ENCODE measurements at regions not wholly inside any gene's neighbourhood (a gene's known extent, or its start where the extent isn't known, plus 50 kb on each side); places are given as distances from the start of the nearest gene placed in this dataset.
"Not testable (repeated sequence)": the region's sequence is repeated elsewhere in the genome, so short reads cannot be mapped to it uniquely, and the experiment has no call there.

- DNase-seq; in situ Hi-C loops (cut with MboI; ENCODE audit: low pct_ligation_motif_present in 1 of 4, low pct_unique_long_range_greater_than_20kb in 1 of 4, low sequenced_read_pairs in 3 of 4); H3K4me3 ChIP-seq; H3K27ac ChIP-seq; H3K36me3 ChIP-seq; H3K27me3 ChIP-seq; H3K9me3 ChIP-seq; intact Hi-C loops (cut with DNase I; ENCODE audit: low total_unique reads); H3K4me1 ChIP-seq: not testable (repeated sequence)
- WGBS, 2 donors (ENCODE audit: low coverage in 1 of 2) = 50% methylated on average over 2 of the region's 4 CpGs; no CpG with 5 or more reads in 1 of the 2 donors
Measured at GRCh38 chr16:16613212-16613611, 234.3 kb downstream of the NPIPA7 start.

- DNase-seq; H3K27me3 ChIP-seq; H3K27ac ChIP-seq; H3K9me3 ChIP-seq; H3K36me3 ChIP-seq; H3K4me1 ChIP-seq; H3K4me3 ChIP-seq; in situ Hi-C loops (cut with MboI; ENCODE audit: low pct_ligation_motif_present in 1 of 4, low pct_unique_long_range_greater_than_20kb in 1 of 4, low sequenced_read_pairs in 3 of 4); intact Hi-C loops (cut with DNase I; ENCODE audit: low total_unique reads): not testable (repeated sequence)
- WGBS, 2 donors (ENCODE audit: low coverage in 1 of 2) = 65% methylated on average over 6 of the region's 6 CpGs; no CpG with 5 or more reads in 1 of the 2 donors
Measured at GRCh38 chr16:16614484-16614883, 235.5 kb downstream of the NPIPA7 start.

- H3K27me3 ChIP-seq; DNase-seq; H3K9me3 ChIP-seq; H3K36me3 ChIP-seq; H3K27ac ChIP-seq; H3K4me3 ChIP-seq; in situ Hi-C loops (cut with MboI; ENCODE audit: low pct_ligation_motif_present in 1 of 4, low pct_unique_long_range_greater_than_20kb in 1 of 4, low sequenced_read_pairs in 3 of 4); H3K4me1 ChIP-seq; intact Hi-C loops (cut with DNase I; ENCODE audit: low total_unique reads): not testable (repeated sequence)
- 90% methylated on average over 11 of the region's 33 CpGs; no CpG with 5 or more reads in 1 of the 2 donors for WGBS, 2 donors (ENCODE audit: low coverage in 1 of 2)
Measured at GRCh38 chr16:16618963-16619465, 240.1 kb downstream of the NPIPA7 start.

GRCh38 chr16:16624367-16624766 is 245.4 kb downstream of the NPIPA7 start:
- H3K4me1 ChIP-seq; in situ Hi-C loops (cut with MboI; ENCODE audit: low pct_ligation_motif_present in 1 of 4, low pct_unique_long_range_greater_than_20kb in 1 of 4, low sequenced_read_pairs in 3 of 4); H3K9me3 ChIP-seq; DNase-seq; H3K36me3 ChIP-seq; H3K27ac ChIP-seq; H3K27me3 ChIP-seq; intact Hi-C loops (cut with DNase I; ENCODE audit: low total_unique reads); H3K4me3 ChIP-seq: not testable (repeated sequence)
- WGBS, 2 donors (ENCODE audit: low coverage in 1 of 2) = 51 to 63% methylated on average over 1 to 3 of the region's 3 CpGs

- H3K9me3 ChIP-seq; H3K4me3 ChIP-seq; H3K4me1 ChIP-seq; intact Hi-C loops (cut with DNase I; ENCODE audit: low total_unique reads); in situ Hi-C loops (cut with MboI; ENCODE audit: low pct_ligation_motif_present in 1 of 4, low pct_unique_long_range_greater_than_20kb in 1 of 4, low sequenced_read_pairs in 3 of 4); H3K36me3 ChIP-seq; H3K27me3 ChIP-seq; DNase-seq; H3K27ac ChIP-seq: not testable (repeated sequence)
- 78% methylated on average over 1 of the region's 2 CpGs; no CpG with 5 or more reads in 1 of the 2 donors for WGBS, 2 donors (ENCODE audit: low coverage in 1 of 2)
Measured at GRCh38 chr16:16625140-16625539, 246.2 kb downstream of the NPIPA7 start.

GRCh38 chr16:16627865-16628264 is 248.9 kb downstream of the NPIPA7 start:
- H3K27me3 ChIP-seq; intact Hi-C loops (cut with DNase I; ENCODE audit: low total_unique reads); in situ Hi-C loops (cut with MboI; ENCODE audit: low pct_ligation_motif_present in 1 of 4, low pct_unique_long_range_greater_than_20kb in 1 of 4, low sequenced_read_pairs in 3 of 4); H3K4me1 ChIP-seq; H3K9me3 ChIP-seq; H3K36me3 ChIP-seq; H3K27ac ChIP-seq; H3K4me3 ChIP-seq; DNase-seq: not testable (repeated sequence)
- WGBS, 2 donors (ENCODE audit: low coverage in 1 of 2) = 80 to 87% methylated on average over 3 to 6 of the region's 6 CpGs

GRCh38 chr16:16638231-16638630 is 259.3 kb downstream of the NPIPA7 start:
- H3K4me3 ChIP-seq; H3K4me1 ChIP-seq; in situ Hi-C loops (cut with MboI; ENCODE audit: low pct_ligation_motif_present in 1 of 4, low pct_unique_long_range_greater_than_20kb in 1 of 4, low sequenced_read_pairs in 3 of 4); DNase-seq; intact Hi-C loops (cut with DNase I; ENCODE audit: low total_unique reads); H3K9me3 ChIP-seq; H3K27ac ChIP-seq; H3K36me3 ChIP-seq; H3K27me3 ChIP-seq: not testable (repeated sequence)
- WGBS, 2 donors (ENCODE audit: low coverage in 1 of 2) = 10 to 50% methylated on average over 2 to 7 of the region's 7 CpGs

- WGBS, 2 donors (ENCODE audit: low coverage in 1 of 2) = no CpG with 5 or more reads among the region's 3 CpGs
- H3K27ac ChIP-seq; H3K27me3 ChIP-seq; intact Hi-C loops (cut with DNase I; ENCODE audit: low total_unique reads); H3K4me3 ChIP-seq; H3K4me1 ChIP-seq; H3K36me3 ChIP-seq; H3K9me3 ChIP-seq; DNase-seq; in situ Hi-C loops (cut with MboI; ENCODE audit: low pct_ligation_motif_present in 1 of 4, low pct_unique_long_range_greater_than_20kb in 1 of 4, low sequenced_read_pairs in 3 of 4): not testable (repeated sequence)
Measured at GRCh38 chr16:16638714-16639113, 259.8 kb downstream of the NPIPA7 start.

GRCh38 chr16:16643828-16644227 is 264.9 kb downstream of the NPIPA7 start:
- intact Hi-C loops (cut with DNase I; ENCODE audit: low total_unique reads); DNase-seq; H3K4me1 ChIP-seq; H3K27ac ChIP-seq; H3K4me3 ChIP-seq; H3K27me3 ChIP-seq; in situ Hi-C loops (cut with MboI; ENCODE audit: low pct_ligation_motif_present in 1 of 4, low pct_unique_long_range_greater_than_20kb in 1 of 4, low sequenced_read_pairs in 3 of 4); H3K36me3 ChIP-seq; H3K9me3 ChIP-seq: not testable (repeated sequence)
- WGBS, 2 donors (ENCODE audit: low coverage in 1 of 2) = 43 to 67% methylated on average over 1 of the region's 1 CpG

- H3K9me3 ChIP-seq; H3K27me3 ChIP-seq; H3K36me3 ChIP-seq; intact Hi-C loops (cut with DNase I; ENCODE audit: low total_unique reads); H3K27ac ChIP-seq; in situ Hi-C loops (cut with MboI; ENCODE audit: low pct_ligation_motif_present in 1 of 4, low pct_unique_long_range_greater_than_20kb in 1 of 4, low sequenced_read_pairs in 3 of 4); H3K4me1 ChIP-seq; H3K4me3 ChIP-seq; DNase-seq: not testable (repeated sequence)
- WGBS, 2 donors (ENCODE audit: low coverage in 1 of 2) = no CpG with 5 or more reads among the region's 4 CpGs
Measured at GRCh38 chr16:16648002-16648401, 269.1 kb downstream of the NPIPA7 start.

- DNase-seq; H3K36me3 ChIP-seq; H3K9me3 ChIP-seq; H3K27me3 ChIP-seq; H3K4me1 ChIP-seq; in situ Hi-C loops (cut with MboI; ENCODE audit: low pct_ligation_motif_present in 1 of 4, low pct_unique_long_range_greater_than_20kb in 1 of 4, low sequenced_read_pairs in 3 of 4); H3K27ac ChIP-seq; H3K4me3 ChIP-seq; intact Hi-C loops (cut with DNase I; ENCODE audit: low total_unique reads): not testable (repeated sequence)
- WGBS, 2 donors (ENCODE audit: low coverage in 1 of 2) = no CpG with 5 or more reads among the region's 3 CpGs
Measured at GRCh38 chr16:16672180-16672812, 293.4 kb downstream of the NPIPA7 start.
